ENCODE measurements at regions not wholly inside any gene's neighbourhood (a gene's known extent, or its start where the extent isn't known, plus 50 kb on each side); places are given as distances from the start of the nearest gene placed in this dataset.

GRCh38 chr9:103430469-103430868 is 435.3 kb downstream of the CYLC2 start:
- H3K4me1 ChIP-seq (ENCODE audit: insufficient read depth), result no peaks in the 10 kb centered on the region
- no peaks in the 10 kb centered on the region for H3F3A ChIP-seq (replicated peaks; ENCODE audit: low read depth)
- Mint-ChIP-seq H3K27ac (no peak overlapping the region), H3K4me1 (no peaks in the 10 kb centered on the region), H3K9me3 (peaks cover 79% of the 10 kb centered on the region), H3K4me3 (no peak overlapping the region), H3K36me3 (ENCODE audit: low read depth) (peaks cover 14% of the 10 kb centered on the region; the same call in 2 of the 3 replicates), H3K27me3 (ENCODE audit: insufficient read depth, low read depth, poor library complexity) (no peaks in the 10 kb centered on the region)
- H3K4me3 ChIP-seq, result no peak overlapping the region
- TF ChIP-seq CTCF (conservative IDR thresholded peaks at IDR 0.05; ENCODE audit: low read depth in 2 of 2) (no peak), EZH2 (IDR thresholded peaks at IDR 0.05; ENCODE audit: low read depth, unreplicated experiment) (no peak), CREB1 (CRISPR knock-in tag; IDR thresholded peaks at IDR 0.05; ENCODE audit: low read depth) (no peak), ZNF114 (CRISPR knock-in tag; IDR thresholded peaks at IDR 0.05) (no peak), NANOG (IDR thresholded peaks at IDR 0.05; ENCODE audit: borderline replicate concordance) (no peak), ETS1 (IDR thresholded peaks at IDR 0.05) (no peak), POLR2AphosphoS5 (IDR thresholded peaks at IDR 0.05; ENCODE audit: low read depth) (no peak), STAT1 (IDR thresholded peaks at IDR 0.05; ENCODE audit: unreplicated experiment) (no peak)
- peaks cover 3% of the 10 kb centered on the region; the same call in 1 of the 2 replicates for H3K36me3 ChIP-seq (ENCODE audit: insufficient read depth)
- no peaks in the 10 kb centered on the region for H4K20me1 ChIP-seq (replicated peaks; ENCODE audit: insufficient read depth)
- H3K27me3 ChIP-seq (ENCODE audit: insufficient read depth), result no peaks in the 10 kb centered on the region
- DNase-seq (ENCODE audit: low spot score) (no peak), ATAC-seq (no peak)
- no peak overlapping the region for H3K27ac ChIP-seq (ENCODE audit: low read depth)
- H3K4me2 ChIP-seq, result no peak overlapping the region
- no peaks in the 10 kb centered on the region for H3K79me2 ChIP-seq (replicated peaks; ENCODE audit: insufficient read depth)
- no peaks in the 10 kb centered on the region for H3K9me2 ChIP-seq (ENCODE audit: insufficient read depth)
- no peak overlapping the region for H2AFZ ChIP-seq

- no peak overlapping the region for H3K27ac ChIP-seq (ENCODE audit: low read depth)
- no peaks in the 10 kb centered on the region for H3K4me1 ChIP-seq (ENCODE audit: insufficient read depth)
- H3K79me2 ChIP-seq (replicated peaks; ENCODE audit: insufficient read depth), result no peaks in the 10 kb centered on the region
- H3K4me3 ChIP-seq, result no peak overlapping the region
- no peaks in the 10 kb centered on the region for H3K9me2 ChIP-seq (ENCODE audit: insufficient read depth)
- Mint-ChIP-seq H3K36me3 (ENCODE audit: low read depth) (peaks cover 17% of the 10 kb centered on the region; the same call in 2 of the 3 replicates), H3K27ac (no peak overlapping the region), H3K9me3 (peaks cover 85% of the 10 kb centered on the region), H3K4me1 (no peaks in the 10 kb centered on the region), H3K27me3 (ENCODE audit: insufficient read depth, low read depth, poor library complexity) (no peaks in the 10 kb centered on the region), H3K4me3 (no peak overlapping the region)
- ATAC-seq (no peak), DNase-seq (ENCODE audit: low spot score) (no peak)
- no peaks in the 10 kb centered on the region for H3F3A ChIP-seq (replicated peaks; ENCODE audit: low read depth)
- H3K4me2 ChIP-seq, result no peak overlapping the region
- no peak overlapping the region for H2AFZ ChIP-seq
- peaks cover 3% of the 10 kb centered on the region; the same call in 1 of the 2 replicates for H3K36me3 ChIP-seq (ENCODE audit: insufficient read depth)
- H4K20me1 ChIP-seq (replicated peaks; ENCODE audit: insufficient read depth), result no peaks in the 10 kb centered on the region
- no peaks in the 10 kb centered on the region for H3K27me3 ChIP-seq (ENCODE audit: insufficient read depth)
- TF ChIP-seq REST (IDR thresholded peaks at IDR 0.05; ENCODE audit: unreplicated experiment) (no peak), ZNF462 (CRISPR knock-in tag; IDR thresholded peaks at IDR 0.05) (no peak), ZNF331 (CRISPR knock-in tag; IDR thresholded peaks at IDR 0.05; ENCODE audit: low read depth) (no peak)
Observed at GRCh38 chr9:103431809-103432208, 436.7 kb downstream of the CYLC2 start.
